GM21526 (cell line): ENCODE measurements at regions not wholly inside any gene's neighbourhood (a gene's known extent, or its start where the extent isn't known, plus 50 kb on each side); places are given as distances from the start of the nearest gene placed in this dataset.

Source experiments
- ATAC-seq: cut with Tn5 transposase; IDR thresholded peaks from one replicate; pipeline ENCODE4 v1.9.1; 2021; ENCODE audit warnings: moderate library complexity; ENCODE audit not compliant: unreplicated experiment, low FRiP score

DNA sequence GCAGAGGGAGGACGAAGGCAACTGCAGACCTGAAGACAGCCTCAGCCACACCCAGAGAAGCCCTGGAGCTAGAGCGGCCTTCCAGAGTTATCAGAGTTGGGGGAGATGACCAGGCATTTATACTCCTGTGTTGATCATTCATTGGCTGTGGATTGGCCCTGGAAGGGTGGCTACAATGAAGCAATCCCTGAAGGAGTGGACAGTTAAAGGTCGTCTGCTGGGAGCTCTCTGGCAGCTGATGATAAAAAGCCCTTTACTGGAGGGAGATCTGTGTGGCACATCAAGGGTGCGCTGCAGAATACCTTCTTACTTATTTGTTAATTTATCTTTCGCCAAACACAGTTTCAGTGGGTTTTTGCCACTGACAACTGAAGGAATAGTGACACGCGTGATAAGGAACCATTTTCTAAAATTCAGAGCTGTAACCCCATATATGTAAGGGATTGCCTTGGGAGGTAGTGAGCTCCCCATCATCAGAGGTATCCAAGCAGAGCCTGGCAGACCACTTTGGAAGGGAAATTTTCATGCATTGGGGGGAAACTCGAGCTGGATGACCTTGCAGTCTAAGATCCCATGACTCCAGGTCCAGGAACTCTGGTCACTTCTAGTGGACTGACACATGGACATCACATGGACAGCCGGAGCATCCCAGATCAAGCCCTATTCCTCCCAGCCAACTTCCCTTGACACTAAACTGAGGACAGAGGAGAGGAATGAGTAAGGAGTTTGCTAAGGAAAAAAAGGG is 126.4 kb upstream of the GADD45A start:
- no peak for ATAC-seq

DNA sequence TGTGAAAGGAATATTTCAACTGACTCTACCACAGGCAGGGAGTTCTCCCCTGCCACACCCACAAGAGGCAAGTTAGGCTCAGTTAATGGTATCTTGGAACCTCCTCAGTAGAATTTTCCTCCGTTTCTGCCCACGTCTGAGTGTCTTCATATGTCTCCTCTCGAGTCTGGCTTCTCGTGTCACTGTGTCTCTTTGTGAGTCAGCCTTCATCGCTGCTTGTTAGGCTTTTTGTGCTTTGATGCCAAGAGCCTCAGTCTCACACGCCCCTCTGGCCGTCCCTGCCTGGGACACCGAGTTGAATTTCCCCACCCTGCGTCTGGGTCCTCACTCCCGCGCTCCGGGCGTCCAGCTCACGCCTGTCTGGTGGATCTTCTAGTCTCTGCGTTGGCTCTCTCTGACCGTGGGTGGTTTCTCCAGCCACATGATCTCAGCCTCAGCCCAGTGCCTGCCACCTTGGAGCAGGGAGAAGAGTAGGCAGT is 125.7 kb upstream of the GADD45A start:
- no peak for ATAC-seq

DNA sequence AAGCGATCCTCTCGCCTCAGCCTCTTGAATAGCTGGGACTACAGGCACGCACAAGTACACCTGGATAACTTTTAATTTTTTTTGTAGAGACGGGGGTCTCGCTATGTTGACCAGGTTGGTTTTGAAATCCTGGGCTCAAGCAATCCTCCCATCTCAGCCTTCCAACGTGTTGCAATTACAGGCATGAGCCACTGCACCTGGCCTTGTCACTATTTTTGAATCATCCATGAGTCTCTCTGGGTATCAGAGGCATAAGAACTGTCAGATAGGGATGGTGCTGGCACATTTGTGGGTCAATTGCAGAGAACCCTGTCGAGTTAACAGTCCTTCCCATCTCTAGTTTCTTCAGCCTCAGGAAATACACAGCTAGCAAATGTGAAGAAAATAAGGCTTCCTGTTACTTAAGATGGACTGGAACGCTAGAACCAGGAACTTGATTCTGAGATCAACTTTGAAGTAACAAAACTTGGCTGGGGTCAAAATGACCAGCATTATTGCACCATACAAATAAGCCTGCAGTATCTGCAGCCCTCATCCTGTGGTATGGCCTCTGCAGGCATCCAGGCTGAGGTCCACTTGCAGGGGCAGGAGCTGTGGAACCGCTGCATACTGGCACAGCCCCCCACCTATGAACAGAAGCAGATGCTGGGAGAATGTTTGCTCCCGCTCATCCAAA is 124.3 kb upstream of the GADD45A start:
- ATAC-seq = no peak

DNA sequence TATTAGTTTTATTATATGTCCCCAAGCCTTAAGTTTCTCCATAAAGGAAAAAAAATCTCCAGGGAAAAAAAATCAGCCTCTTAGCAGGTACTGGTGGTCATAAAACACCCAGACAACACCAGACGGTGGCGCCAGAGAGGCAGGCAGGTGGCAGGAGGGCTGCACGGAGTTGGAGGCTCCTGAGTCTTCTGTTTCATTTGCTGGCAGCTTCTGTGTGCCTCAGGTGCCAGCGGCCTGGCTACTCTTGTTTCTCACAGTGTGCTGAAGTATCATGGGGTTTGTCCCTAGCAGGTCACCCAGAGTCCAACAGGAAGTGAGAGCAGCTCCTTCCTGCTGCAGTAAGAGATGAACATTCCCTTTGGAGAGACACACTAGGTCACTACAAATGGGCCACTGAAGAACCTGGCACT is 123.3 kb upstream of the GADD45A start:
- ATAC-seq = peak; percentile 97

DNA sequence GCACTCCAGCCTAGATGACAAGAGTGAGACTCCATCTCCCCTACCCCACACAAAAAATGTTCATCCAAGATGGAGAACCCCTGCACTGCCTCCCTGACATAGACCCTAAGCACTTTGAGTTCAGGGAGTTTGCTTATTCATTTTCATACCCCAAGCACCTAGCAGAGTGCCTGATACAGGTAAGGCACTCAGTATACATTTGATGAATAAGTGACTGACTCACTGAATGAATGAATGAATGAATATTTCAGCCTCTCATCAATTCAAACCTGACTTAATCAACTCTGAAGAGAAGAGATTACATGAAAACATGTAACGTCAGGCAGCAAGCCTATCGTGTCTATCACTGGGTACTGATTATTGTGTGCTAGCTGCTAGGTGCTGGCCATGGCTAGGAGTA is 121.3 kb upstream of the GADD45A start:
- no peak for ATAC-seq

DNA sequence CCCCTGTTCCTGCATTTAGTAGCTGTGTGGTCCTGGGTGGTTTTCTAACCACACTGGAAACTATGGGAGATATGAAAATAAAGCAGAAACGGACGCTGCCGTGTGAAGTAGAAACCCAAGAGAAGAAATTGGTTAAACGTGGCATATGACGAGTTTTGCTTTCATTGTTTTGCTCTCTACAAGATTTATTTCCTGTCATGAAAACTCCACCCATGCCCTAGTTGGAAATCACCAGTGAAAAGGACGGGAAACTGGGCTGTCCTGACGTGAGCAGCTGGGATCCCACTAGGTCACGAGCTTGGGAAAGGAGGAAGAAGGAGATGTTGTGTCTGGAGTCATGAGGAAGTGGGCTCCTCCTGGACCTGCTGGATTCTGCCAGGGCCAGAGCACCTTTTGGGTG is 120.8 kb upstream of the GADD45A start:
- no peak for ATAC-seq

DNA sequence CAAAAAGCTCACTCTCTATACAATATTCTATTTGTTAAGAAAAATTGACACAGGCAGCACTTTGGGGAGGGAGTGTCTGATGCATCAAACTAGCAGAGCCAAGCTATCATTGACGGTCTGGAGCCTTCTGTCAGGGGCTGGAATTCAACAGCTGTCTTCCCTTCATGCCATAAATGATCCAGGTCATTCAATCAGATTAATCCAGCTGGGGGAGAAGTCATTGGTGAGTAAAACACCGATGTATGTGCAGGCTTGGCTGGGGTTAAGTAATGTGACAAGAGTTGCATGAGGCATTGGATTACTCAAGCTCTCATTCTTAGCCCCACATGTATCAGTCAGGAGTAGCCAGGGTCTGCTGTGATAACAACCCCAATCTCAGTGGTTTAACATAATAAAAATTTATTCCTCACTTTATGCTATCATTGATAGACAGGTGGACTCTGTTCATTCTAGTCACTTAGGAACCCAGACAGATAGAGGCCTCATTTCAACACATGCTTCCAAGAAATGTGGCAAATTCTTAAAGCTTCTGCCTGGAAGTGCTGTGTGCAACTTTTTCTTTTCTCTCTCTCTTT is 118.1 kb upstream of the GADD45A start:
- ATAC-seq = no peak

DNA sequence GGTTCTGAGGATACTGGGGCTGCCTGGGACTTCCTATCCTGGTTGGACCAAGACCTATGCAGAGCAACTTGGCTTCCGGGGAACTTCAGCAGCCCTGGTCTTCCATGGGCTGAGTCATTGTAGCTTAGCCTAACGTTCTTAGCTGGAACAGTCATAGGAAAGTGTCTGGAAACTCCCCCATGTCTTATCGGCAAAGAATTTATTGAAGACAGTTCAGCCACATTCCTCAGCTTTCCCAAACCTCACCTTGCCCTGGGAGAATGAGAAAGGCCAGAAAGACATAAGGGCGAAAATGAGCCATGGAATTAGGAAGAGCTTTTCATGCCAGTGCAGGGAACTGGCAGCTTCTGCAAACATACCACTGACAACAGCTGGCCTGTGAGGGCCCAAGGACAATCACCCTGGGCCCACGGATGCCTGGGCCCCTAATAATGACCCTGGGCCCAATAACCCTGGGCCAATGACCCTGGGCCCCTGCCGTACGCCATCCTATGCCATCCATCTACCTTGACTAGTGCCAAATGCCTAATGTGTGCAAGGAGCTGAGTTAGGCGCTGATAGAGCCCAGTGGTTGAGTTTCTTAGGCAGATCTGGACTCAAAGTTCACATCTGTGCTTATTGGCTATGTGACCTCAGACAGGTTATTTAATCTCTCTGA is 114.4 kb upstream of the GADD45A start:
- no peak for ATAC-seq

DNA sequence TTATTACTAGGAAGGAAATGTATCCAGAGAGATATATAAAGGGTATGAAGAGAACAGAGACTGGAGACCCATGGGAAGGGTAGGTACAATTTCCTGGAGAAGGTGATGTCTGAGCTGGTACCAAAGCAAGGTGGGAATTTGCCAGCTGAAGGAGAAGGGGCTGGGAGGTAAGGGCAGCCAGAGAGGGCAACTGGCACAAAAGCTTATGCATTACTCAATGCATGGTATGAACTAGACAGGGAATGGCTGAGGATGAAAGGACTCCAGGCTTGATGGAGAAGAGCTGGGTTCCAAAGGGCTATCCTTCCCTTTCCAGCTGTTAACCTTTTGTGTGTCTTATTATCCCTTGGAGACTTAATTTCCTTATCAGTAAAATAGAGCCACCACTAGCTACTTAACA is 113.6 kb upstream of the GADD45A start:
- ATAC-seq = no peak

DNA sequence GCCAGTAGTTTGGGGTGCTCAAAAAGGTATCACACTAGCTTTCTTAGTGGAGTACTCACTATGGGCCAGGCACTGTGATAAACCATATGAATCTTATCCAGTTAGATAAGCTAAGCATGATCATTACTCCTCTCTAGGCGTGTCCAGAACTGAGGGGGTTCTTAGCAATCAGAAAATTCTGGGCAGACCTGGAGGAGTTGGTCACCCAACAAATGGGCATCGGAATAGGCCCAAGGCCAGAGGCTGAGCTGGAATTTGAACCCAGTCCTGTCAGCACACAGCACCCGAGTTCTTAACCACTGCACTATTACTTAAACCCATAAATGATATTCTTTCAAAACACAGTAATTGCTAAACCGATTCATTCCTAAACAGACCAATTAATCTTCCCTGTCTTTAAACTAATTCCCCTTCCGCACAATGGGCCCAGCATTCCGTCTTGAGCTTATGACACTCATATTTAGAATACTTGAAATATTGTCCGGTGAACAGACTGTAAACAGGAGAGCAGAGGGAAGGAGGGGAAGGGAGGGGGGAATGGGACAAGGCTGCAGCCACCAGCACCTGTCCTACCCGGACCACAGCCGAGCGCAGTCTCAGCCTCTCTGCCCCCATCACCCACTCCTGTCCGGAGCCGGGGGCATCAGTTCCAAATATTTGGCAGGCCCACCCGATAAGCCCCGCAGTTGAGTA is 113.0 kb upstream of the GADD45A start:
- ATAC-seq = no peak

DNA sequence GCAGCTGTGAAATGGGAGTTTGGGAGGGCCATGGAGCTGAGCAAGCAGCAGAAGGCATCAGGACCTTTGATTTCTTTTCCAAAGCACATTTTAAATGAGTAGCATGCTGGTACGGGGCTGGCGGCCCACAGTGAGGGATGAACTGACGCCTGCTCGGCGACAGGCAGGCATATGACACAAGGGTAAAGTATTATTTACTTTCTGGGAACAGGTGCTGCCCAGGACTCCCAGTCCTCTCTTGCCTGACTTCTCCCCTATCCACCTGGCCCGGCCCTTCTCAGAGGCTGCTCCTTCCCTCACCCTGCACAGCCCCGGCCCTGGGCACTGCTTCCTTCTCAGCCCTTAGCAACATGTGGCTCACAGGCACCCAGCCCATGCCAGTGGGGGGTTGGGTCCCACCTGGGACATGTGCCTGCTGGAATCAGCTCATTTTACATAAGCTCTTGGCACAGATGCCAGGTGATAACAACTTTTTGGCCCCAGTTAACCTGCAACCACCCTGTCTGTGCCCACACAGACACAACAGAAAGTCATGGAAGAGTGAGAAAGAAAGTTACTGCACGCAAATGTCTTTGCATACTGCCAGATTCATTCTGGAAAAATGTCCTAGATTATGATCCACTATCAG is 112.3 kb upstream of the GADD45A start:
- no peak for ATAC-seq

DNA sequence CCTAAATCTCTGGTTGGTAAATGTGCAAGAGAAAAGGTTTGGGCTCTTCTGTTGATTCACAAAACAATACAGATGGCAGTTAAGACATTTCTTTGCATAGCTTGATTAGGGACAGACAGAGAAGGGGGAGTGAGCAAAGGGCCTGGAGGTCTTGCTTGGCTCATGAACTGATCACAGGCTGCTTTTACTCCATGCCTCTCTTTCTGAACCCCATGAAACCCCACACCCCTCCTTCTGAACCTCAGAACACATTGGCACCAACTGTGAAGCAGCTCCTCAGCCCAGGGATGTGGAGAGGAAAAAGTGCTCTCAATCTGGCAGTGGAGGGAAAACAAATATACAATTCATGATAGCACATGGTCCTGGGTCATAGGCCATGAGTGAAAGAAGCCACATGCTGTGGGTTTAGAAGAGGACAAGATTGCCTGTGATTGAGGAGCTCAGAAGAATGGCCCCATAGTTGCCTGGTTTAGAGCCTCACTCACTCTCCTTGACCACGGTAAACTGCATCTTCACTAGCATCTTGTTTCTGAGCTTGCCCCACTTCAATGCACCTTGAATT is 111.6 kb upstream of the GADD45A start:
- ATAC-seq = no peak

DNA sequence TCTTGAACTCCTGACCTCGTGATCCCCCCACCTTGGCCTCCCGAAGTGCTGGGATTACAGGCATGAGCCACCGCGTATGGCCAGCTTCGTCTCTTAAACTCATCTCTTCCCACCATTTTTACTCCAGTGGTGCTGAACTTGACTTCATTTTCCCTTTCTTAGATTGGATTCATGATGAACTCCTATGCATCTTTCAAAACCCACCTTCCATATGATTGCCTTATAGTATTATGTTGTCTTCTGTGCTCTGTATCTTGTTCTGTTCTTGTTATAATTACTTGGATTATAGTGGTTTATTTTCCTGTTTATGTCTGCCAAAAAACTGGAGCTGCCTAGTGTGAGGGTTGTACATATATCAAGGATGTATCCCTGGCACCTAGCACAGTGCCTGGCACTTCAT is 110.8 kb upstream of the GADD45A start:
- no peak for ATAC-seq

DNA sequence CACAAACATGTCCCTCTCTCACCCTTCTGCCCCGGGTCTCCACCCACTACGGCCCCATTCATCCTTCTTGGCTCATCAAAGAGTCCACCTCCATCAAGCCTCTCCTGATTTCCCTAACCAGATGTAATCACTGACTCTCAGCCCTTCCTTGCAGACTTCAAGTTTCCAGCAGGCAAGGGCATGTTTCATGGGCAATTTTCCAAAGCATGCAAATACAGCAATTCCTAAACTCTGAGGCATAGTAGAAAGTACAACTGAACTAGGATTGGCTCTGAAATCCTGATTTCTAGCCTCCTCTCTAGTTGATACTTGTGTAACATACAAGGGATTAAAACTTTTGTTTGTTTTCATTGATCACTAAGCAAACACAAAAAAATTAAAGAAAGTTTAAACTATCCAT is 109.1 kb upstream of the GADD45A start:
- ATAC-seq = no peak

DNA sequence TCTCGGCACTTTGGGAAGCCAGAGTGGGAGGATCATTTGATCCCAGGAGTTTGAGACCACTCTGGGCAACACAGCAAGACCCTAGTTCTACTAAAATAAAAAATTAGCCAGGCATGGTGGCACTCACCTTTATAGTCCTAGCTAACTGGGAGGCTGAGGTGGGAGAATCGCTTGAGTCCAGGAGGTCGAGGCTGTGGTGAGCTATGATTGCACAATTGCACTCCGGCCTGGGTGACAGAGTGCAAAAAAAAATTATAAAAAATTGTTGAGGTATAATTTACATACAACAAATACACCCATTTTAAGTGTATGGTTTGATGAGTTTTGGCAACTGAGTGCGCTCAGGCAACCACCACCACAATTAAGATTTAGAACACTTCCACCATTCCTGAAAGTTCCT is 108.5 kb upstream of the GADD45A start:
- no peak for ATAC-seq

DNA sequence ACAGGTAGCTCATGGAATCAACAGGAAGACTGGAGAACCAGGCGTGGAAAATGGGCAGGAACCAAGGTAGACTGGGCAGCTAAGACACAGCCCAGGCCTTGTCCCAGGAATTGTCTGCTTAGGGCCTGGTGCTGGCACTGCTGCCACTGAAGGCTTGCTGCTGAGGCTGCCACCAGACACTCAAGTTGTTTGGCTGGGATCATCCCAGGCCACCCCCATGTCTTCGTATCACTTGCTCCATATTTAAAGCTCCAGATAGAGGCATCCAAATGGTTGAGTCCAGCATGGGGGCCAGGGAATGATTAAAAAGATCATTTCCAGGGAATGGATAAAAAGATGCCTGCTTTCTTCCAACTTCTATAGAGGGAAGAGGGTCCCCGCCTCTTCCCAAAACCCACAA is 107.4 kb upstream of the GADD45A start:
- no peak for ATAC-seq

DNA sequence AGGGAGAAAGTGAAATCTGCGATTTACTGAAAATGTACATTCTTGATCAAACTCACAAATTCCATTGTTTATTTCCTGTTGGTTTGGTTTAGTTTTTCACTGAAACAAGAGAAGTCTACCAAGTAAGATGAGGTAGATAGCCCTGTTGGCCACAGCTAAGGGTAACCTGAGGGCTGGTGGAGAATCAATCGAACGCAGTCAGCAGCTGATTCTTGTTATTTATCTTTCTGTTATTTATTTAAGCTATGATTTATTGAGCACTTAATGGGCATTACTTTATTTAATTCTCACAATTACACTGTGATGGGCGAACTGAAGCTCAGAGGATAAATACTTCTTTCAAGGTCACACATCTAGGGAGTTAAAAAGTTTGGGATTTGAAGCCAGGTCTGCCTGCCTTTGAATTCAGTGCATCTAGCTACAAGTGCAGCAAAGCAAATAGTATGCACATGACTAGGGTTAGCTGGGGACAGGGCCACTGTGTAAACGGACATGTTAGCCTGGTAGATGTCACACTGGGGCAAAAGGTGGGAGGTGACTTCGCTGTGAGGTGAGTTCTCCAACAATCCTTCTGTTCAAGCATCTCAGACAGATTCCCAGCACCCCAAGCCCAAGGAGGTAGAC is 106.5 kb upstream of the GADD45A start:
- ATAC-seq = no peak

DNA sequence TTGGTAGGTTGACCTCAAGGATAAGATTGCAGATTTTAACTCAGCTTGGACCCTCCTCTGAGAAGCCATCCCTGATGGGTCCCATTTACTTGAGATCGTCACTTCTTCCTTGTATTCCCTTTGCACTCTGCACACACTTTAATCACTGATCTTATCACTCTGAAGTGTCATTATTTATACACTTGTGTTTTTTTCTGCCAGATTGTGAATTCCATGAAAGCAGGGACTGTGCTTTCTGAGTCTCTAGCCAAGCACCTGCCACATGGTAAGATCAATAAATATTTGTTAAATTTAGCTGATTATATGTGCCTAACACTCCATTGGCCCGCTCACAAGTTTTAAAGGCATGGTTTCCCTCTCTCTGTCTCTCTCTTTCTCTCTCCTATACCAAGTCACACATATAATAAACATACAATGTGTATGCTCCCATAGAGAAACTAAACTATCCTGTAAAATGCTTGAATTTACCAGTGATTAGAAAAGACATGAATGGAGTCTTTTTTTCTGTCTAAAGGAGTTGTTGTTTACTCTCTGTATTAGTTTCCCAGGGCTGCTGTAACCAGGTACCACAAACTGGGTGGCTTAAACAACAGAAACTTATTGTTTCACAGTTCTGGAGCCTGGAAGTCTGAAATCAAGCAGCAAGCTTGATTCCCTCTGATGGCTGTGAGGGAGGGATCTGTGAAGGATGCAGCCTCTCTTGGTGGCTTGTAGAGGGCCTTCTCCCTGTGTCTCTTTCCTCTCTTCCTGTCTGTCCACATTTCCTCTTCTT is 105.2 kb upstream of the GADD45A start:
- no peak for ATAC-seq
